ENCODE measurements at regions not wholly inside any gene's neighbourhood (a gene's known extent, or its start where the extent isn't known, plus 50 kb on each side); places are given as distances from the start of the nearest gene placed in this dataset.
"Not testable (repeated sequence)": the region's sequence is repeated elsewhere in the genome, so short reads cannot be mapped to it uniquely, and the experiment has no call there.

GRCh38 chr3:20388971-20389370 lies 203.0 kb upstream of the SGO1 start:
- DNase-seq (ENCODE audit: low spot score, unreplicated experiment): no peak
- H3K4me1 Mint-ChIP-seq (ENCODE audit: low read depth): no peaks in the 10 kb centered on the region
- TF ChIP-seq, protein P1, sequence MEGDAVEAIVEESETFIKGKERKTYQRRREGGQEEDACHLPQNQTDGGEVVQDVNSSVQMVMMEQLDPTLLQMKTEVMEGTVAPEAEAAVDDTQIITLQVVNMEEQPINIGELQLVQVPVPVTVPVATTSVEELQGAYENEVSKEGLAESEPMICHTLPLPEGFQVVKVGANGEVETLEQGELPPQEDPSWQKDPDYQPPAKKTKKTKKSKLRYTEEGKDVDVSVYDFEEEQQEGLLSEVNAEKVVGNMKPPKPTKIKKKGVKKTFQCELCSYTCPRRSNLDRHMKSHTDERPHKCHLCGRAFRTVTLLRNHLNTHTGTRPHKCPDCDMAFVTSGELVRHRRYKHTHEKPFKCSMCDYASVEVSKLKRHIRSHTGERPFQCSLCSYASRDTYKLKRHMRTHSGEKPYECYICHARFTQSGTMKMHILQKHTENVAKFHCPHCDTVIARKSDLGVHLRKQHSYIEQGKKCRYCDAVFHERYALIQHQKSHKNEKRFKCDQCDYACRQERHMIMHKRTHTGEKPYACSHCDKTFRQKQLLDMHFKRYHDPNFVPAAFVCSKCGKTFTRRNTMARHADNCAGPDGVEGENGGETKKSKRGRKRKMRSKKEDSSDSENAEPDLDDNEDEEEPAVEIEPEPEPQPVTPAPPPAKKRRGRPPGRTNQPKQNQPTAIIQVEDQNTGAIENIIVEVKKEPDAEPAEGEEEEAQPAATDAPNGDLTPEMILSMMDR (IDR thresholded peaks at IDR 0.05; ENCODE audit: unreplicated experiment): no peak

DNA sequence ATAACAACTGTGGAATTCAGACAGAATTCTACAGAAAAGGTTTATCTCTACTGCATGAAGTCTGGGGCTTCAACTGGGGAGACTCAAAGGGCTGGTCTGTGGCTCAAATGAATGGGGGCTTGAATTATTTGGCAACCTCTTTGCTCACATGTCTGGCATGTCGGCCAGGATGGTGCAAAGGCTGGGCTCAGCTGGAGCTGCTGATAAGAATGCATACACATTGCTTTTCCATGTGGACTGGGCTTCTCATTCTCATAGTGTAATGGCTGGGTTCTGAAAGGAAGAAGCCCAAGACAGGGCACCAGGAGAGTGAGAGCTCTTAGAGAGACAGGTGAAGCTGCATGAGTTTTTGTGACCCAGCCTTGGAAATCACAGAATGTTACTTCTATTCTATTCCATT lies 194.3 kb upstream of the SGO1 start:
- Mint-ChIP-seq H3K27ac (no peak overlapping the region), H3K4me1 (ENCODE audit: low read depth) (peaks cover 18% of the 10 kb centered on the region), H3K4me3 (ENCODE audit: low read depth) (no peak overlapping the region), H3K27me3 (no peaks in the 10 kb centered on the region), H3K9me3 (ENCODE audit: low read depth) (peaks cover 4% of the 10 kb centered on the region), H3K36me3 (ENCODE audit: insufficient read depth) (peaks cover 2% of the 10 kb centered on the region)
- TF ChIP-seq, protein P1 (IDR thresholded peaks at IDR 0.05; ENCODE audit: unreplicated experiment): no peak
- DNase-seq (ENCODE audit: low spot score, unreplicated experiment): no peak

More at GRCh38 chr3:20388971-20389370, 203.0 kb upstream of the SGO1 start:
- no peaks in the 10 kb centered on the region for H3K9me3 Mint-ChIP-seq (ENCODE audit: low read depth)
- no peaks in the 10 kb centered on the region for H3K36me3 Mint-ChIP-seq (ENCODE audit: insufficient read depth)
- H3K27me3 Mint-ChIP-seq: no peaks in the 10 kb centered on the region
- H3K27ac Mint-ChIP-seq: no peak overlapping the region
- H3K4me3 Mint-ChIP-seq (ENCODE audit: low read depth): no peak overlapping the region

- Mint-ChIP-seq H3K27me3 (no peaks in the 10 kb centered on the region), H3K36me3 (ENCODE audit: insufficient read depth) (peaks cover 2% of the 10 kb centered on the region), H3K4me3 (ENCODE audit: low read depth) (no peak overlapping the region), H3K4me1 (ENCODE audit: low read depth) (peaks cover 18% of the 10 kb centered on the region), H3K27ac (peak overlapping the region; percentile 81), H3K9me3 (ENCODE audit: low read depth) (peaks cover 4% of the 10 kb centered on the region)
- TF ChIP-seq, protein P1 (IDR thresholded peaks at IDR 0.05; ENCODE audit: unreplicated experiment): no peak
- DNase-seq (ENCODE audit: low spot score, unreplicated experiment): no peak
Observed at GRCh38 chr3:20378315-20378714, 192.3 kb upstream of the SGO1 start.

DNA sequence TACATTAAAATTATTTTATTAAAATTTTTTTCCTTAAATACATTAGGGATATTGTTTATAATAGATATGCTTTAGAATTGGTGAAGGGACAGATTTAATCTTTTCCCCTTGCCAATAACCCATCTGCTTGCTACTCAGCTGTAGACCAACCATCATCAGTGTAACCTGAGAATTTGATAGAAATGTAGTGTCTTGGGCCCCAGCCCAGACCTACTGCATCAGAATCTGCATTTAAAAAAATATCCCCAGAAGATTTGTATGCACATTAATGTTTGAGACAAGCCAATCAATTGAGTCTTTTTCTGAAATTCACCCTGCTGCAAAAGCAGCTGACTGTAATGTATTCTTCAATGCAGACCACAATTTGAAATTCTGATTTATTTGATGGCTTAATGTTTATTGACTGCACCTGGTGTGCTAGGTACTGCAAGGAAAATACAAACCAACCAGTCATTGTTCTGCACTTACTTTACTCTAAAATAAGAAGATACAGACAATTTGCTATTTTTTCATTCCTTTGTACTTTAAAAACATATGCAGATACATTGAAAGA lies 190.7 kb upstream of the SGO1 start:
- no peak overlapping the region for H3K27ac Mint-ChIP-seq
- TF ChIP-seq, protein P1 (IDR thresholded peaks at IDR 0.05; ENCODE audit: unreplicated experiment): no peak
- no peak for DNase-seq (ENCODE audit: low spot score, unreplicated experiment)
- H3K4me3 Mint-ChIP-seq (ENCODE audit: low read depth): no peak overlapping the region
- H3K36me3 Mint-ChIP-seq (ENCODE audit: insufficient read depth): peaks cover 2% of the 10 kb centered on the region
- H3K27me3 Mint-ChIP-seq: no peaks in the 10 kb centered on the region
- H3K4me1 Mint-ChIP-seq (ENCODE audit: low read depth): peaks cover 16% of the 10 kb centered on the region
- H3K9me3 Mint-ChIP-seq (ENCODE audit: low read depth): peaks cover 4% of the 10 kb centered on the region

DNA sequence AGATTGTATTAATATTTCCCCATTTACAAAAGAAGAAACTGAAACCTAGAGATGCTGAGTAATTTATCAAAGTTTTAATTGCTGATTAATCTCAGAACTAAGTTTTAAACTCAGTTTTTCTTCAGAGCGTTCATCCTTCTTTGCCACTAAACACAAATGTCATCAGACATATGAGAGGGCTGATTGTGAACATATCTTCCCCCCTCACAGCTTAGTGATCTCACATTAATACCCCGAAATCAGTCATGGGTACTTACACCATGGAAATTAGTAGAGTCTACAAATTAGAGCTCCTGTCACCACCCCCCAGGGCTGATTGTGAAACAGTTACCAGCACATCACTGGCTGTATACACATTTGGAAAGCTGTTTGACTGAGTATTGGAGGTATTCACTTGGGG lies 189.3 kb upstream of the SGO1 start:
- Mint-ChIP-seq H3K4me1 (ENCODE audit: low read depth) (peaks cover 16% of the 10 kb centered on the region), H3K4me3 (ENCODE audit: low read depth) (no peak overlapping the region), H3K36me3 (ENCODE audit: insufficient read depth) (peaks cover 2% of the 10 kb centered on the region), H3K9me3 (ENCODE audit: low read depth) (peaks cover 7% of the 10 kb centered on the region), H3K27ac (no peak overlapping the region), H3K27me3 (no peaks in the 10 kb centered on the region)
- TF ChIP-seq, protein P1 (IDR thresholded peaks at IDR 0.05; ENCODE audit: unreplicated experiment): no peak
- DNase-seq (ENCODE audit: low spot score, unreplicated experiment): no peak

- not testable (repeated sequence) for H3K36me3 Mint-ChIP-seq (ENCODE audit: insufficient read depth); H3K27me3 Mint-ChIP-seq; H3K4me1 Mint-ChIP-seq (ENCODE audit: low read depth); H3K9me3 Mint-ChIP-seq (ENCODE audit: low read depth); H3K27ac Mint-ChIP-seq; DNase-seq (ENCODE audit: low spot score, unreplicated experiment); H3K4me3 Mint-ChIP-seq (ENCODE audit: low read depth)
Observed at GRCh38 chr3:20370273-20371063, 184.5 kb upstream of the SGO1 start.

Measured in progenitor cell of endocrine pancreas (in vitro differentiated cells).